Upper lobe of right lung (tissue), 1 donor: ENCODE measurements at regions not wholly inside any gene's neighbourhood (a gene's known extent, or its start where the extent isn't known, plus 50 kb on each side); places are given as distances from the start of the nearest gene placed in this dataset.
A peak's percentile ranks its signal among the peaks of the same experiment; 100 is the strongest.
"Not testable (repeated sequence)": the region's sequence is repeated elsewhere in the genome, so short reads cannot be mapped to it uniquely, and the experiment has no call there.

Experiments
- ATAC-seq: fragments of 200-7000 bp; cut with Tn5 transposase; one replicate; pipeline ENCODE4 v1.9.1; 2020; ENCODE audit warnings: mild to moderate bottlenecking, moderate library complexity
- DNase-seq: peaks from one replicate; pipeline ENCODE4 v3.0.0-alpha.2; 2020
- H3K27ac ChIP-seq: fragments of 200-600 bp; one replicate; pipeline ENCODE4 v1.8.0; 2022
- H3K27me3 ChIP-seq: fragments of 200-600 bp; one replicate; pipeline ENCODE4 v1.8.0; 2022; ENCODE audit warnings: mild to moderate bottlenecking
- H3K36me3 ChIP-seq: fragments of 200-600 bp; one replicate; pipeline ENCODE4 v1.8.0; 2022
- H3K4me1 ChIP-seq: fragments of 200-600 bp; one replicate; pipeline ENCODE4 v1.8.0; 2022
- H3K4me3 ChIP-seq: fragments of 200-600 bp; one replicate; pipeline ENCODE4 v1.8.0; 2022; ENCODE audit warnings: mild to moderate bottlenecking
- H3K9me3 ChIP-seq: fragments of 200-600 bp; one replicate; pipeline ENCODE4 v1.8.0; 2022
- CTCF ChIP-seq: fragments of 200-600 bp; IDR thresholded peaks from one replicate; pipeline ENCODE4 v1.8.0; 2022; ENCODE audit warnings: antibody characterized with exemption
- intact Hi-C: fragments of 100-400 bp; cut with DNase I; formaldehyde crosslinking; loops from one replicate; pipeline ENCODE4 v1.11.0; 2022
- donor health status: DM: no; HTN: yes; CAD: no; lungs with severe emphysema.

- Histone ChIP-seq H3K36me3 (no peaks in the 10 kb centered on the region), H3K4me1 (peaks cover 15% of the 10 kb centered on the region), H3K27ac (no peak overlapping the region), H3K9me3 (no peaks in the 10 kb centered on the region), H3K27me3 (no peaks in the 10 kb centered on the region), H3K4me3 (no peak overlapping the region)
- ATAC-seq (no peak), DNase-seq (no peak)
- intact Hi-C loops, result no loop called here
- TF ChIP-seq CTCF, result no peak
Measured at GRCh38 chr9:87402537-87402936, 95.1 kb upstream of the DAPK1 start.

- no peak overlapping the region for H3K4me3 ChIP-seq
- no peaks in the 10 kb centered on the region for H3K36me3 ChIP-seq
- H3K9me3 ChIP-seq, result no peaks in the 10 kb centered on the region
- no peak for DNase-seq
- TF ChIP-seq CTCF, result no peak
- peaks cover 15% of the 10 kb centered on the region for H3K4me1 ChIP-seq
- intact Hi-C loops, result no loop called here
- no peaks in the 10 kb centered on the region for H3K27me3 ChIP-seq
- H3K27ac ChIP-seq, result peak overlapping the region; percentile 32
- ATAC-seq, result peak; percentile 84
Measured at GRCh38 chr9:87405677-87406542, 91.8 kb upstream of the DAPK1 start.

DNA sequence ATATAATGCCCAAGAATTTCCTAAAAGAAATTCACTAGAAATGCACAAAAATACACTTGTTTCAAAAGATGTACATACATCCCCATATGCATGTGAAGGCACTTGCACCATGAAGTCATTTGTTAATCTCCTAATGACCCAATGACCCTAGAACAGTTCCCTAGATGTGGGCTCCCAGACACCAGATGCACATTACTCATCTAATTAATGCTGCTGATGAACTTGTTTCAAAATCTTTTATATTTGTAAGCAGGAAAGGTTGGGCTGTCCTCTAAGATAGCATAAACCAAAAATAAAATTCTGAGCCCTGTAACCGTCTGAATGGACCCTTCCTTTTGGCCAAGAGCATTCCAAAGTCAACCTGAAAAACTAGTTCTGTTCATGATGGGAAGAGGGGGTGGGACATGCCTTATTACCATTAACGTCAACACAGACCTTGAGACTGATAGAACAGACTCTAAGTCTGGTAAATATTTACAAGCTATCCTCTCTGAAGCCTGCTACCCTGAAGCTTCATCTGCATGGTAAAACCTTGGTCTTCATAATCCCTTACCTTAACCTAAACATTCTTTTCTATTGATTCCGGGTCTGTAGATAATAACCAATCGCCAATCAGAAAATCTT is 91.0 kb upstream of the DAPK1 start:
- peaks cover 15% of the 10 kb centered on the region for H3K4me1 ChIP-seq
- no peak overlapping the region for H3K4me3 ChIP-seq
- ATAC-seq (peak; percentile 55), DNase-seq (no peak)
- H3K27me3 ChIP-seq, result no peaks in the 10 kb centered on the region
- no peak for TF ChIP-seq CTCF
- intact Hi-C loops, result no loop called here
- no peaks in the 10 kb centered on the region for H3K36me3 ChIP-seq
- H3K27ac ChIP-seq, result peak overlapping the region; percentile 32
- H3K9me3 ChIP-seq, result no peaks in the 10 kb centered on the region

DNA sequence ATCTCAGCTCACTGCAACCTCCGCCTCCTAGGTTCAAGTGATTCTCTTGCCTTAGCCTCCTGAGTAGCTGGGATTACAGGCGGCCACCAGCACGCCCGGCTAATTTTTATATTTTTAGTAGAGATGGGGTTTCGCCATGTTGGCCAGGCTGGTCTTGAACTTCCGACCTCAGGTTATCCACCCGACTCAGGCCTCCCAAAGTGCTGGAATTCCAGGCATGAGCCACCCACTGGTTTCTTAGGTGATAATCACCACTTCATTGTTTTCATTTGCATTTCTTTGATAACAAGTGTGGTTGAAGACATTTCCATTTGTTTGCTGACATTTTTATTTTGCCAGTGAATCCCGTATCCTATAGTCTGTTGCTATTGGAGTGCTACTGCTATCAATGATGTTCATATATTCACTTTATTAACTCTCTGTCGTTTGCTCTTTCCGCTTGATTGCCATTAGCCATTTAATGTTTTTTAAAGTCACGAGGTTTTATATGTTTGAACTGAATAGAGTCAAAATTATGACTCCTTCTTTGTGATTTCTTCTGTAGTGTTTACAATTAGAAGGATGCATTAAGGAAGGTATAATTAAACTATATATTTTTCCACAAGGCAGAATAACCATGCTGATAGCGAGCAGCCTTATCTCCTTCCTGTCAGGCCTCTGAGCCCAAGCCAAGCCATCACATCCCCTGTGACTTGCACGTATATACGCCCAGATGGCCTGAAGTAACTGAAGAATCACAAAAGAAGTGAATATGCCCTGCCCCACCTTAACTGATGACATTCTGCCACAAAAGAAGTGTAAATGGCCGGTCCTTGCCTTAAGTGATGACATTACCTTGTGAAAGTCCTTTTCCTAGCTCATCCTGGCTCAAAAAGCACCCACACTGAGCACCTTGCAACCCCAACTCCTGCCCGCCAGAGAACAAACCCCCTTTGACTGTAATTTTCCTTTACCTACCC is 87.3 kb upstream of the DAPK1 start:
- H3K4me1 ChIP-seq, H3K9me3 ChIP-seq, H3K36me3 ChIP-seq, H3K27ac ChIP-seq, H3K4me3 ChIP-seq, DNase-seq, intact Hi-C loops, H3K27me3 ChIP-seq, ATAC-seq: not testable (repeated sequence)

- no peaks in the 10 kb centered on the region for H3K4me1 ChIP-seq
- intact Hi-C loops, result no loop called here
- no peaks in the 10 kb centered on the region for H3K9me3 ChIP-seq
- no peak overlapping the region for H3K27ac ChIP-seq
- H3K36me3 ChIP-seq, result no peaks in the 10 kb centered on the region
- no peak for TF ChIP-seq CTCF
- H3K27me3 ChIP-seq, result no peaks in the 10 kb centered on the region
- H3K4me3 ChIP-seq, result no peak overlapping the region
- no peak for DNase-seq
- no peak for ATAC-seq
Measured at GRCh38 chr9:87420884-87421283, 76.8 kb upstream of the DAPK1 start.
